ENCODE measurements at regions not wholly inside any gene's neighbourhood (a gene's known extent, or its start where the extent isn't known, plus 50 kb on each side); places are given as distances from the start of the nearest gene placed in this dataset.

DNA sequence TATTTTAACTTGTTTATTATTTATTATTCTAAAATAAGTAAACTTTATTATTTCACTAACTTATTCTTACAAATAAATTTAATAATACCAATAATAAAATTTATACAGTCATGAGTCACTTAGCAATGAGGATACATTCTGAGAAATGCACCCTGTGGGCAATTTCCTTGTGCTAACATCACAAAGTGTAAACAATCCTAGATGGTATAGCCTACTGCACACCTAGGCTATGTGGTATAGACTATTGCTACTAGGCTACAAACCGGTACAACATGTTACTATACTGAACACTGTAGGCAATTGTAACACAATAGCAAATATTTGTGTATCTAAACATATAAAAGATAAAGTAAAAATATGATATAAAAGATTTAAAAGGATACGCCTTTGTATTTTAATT, 479.5 kb downstream of the EPHA5 start:
- TF ChIP-seq, protein P1, sequence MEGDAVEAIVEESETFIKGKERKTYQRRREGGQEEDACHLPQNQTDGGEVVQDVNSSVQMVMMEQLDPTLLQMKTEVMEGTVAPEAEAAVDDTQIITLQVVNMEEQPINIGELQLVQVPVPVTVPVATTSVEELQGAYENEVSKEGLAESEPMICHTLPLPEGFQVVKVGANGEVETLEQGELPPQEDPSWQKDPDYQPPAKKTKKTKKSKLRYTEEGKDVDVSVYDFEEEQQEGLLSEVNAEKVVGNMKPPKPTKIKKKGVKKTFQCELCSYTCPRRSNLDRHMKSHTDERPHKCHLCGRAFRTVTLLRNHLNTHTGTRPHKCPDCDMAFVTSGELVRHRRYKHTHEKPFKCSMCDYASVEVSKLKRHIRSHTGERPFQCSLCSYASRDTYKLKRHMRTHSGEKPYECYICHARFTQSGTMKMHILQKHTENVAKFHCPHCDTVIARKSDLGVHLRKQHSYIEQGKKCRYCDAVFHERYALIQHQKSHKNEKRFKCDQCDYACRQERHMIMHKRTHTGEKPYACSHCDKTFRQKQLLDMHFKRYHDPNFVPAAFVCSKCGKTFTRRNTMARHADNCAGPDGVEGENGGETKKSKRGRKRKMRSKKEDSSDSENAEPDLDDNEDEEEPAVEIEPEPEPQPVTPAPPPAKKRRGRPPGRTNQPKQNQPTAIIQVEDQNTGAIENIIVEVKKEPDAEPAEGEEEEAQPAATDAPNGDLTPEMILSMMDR (IDR thresholded peaks at IDR 0.05) = no peak
- H3K36me3 ChIP-seq = no peaks in the 10 kb centered on the region
- DNase-seq = no peak
- ATAC-seq = no peak
- no peaks in the 10 kb centered on the region for H3K9me3 ChIP-seq
- H3K27me3 ChIP-seq (ENCODE audit: low read depth) = no peaks in the 10 kb centered on the region
- no peaks in the 10 kb centered on the region for H3K4me1 ChIP-seq
- intact Hi-C loops (cut with DNase I) = no loop called here
- H3K4me3 ChIP-seq = no peak overlapping the region
- no peak overlapping the region for H3K27ac ChIP-seq

DNA sequence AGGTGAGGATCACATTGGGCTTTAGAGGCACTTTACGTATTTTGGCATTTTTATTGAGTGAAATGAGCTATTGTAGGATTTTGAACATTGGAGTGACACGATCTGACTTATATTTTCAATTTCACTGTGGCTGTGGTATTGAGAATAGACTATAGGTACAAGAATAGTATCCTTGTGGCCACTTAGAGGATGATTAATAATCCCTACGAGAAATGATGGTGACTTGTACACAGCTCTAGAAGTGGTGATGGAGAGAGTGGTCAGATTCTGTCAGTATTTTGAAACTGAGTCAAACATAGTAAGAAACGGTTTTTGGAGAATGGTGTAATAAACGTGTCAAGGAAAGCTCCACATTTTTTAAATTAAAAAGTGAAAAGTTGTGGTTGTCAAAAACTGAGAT, 494.7 kb downstream of the EPHA5 start:
- ATAC-seq = no peak
- DNase-seq = no peak
- intact Hi-C loops (cut with DNase I) = no loop called here
- no peak overlapping the region for H3K4me3 ChIP-seq
- H3K4me1 ChIP-seq = no peaks in the 10 kb centered on the region
- TF ChIP-seq, protein P1 (IDR thresholded peaks at IDR 0.05) = no peak
- H3K36me3 ChIP-seq = no peaks in the 10 kb centered on the region
- H3K27ac ChIP-seq = no peak overlapping the region
- H3K27me3 ChIP-seq (ENCODE audit: low read depth) = no peaks in the 10 kb centered on the region
- H3K9me3 ChIP-seq = no peaks in the 10 kb centered on the region

DNA sequence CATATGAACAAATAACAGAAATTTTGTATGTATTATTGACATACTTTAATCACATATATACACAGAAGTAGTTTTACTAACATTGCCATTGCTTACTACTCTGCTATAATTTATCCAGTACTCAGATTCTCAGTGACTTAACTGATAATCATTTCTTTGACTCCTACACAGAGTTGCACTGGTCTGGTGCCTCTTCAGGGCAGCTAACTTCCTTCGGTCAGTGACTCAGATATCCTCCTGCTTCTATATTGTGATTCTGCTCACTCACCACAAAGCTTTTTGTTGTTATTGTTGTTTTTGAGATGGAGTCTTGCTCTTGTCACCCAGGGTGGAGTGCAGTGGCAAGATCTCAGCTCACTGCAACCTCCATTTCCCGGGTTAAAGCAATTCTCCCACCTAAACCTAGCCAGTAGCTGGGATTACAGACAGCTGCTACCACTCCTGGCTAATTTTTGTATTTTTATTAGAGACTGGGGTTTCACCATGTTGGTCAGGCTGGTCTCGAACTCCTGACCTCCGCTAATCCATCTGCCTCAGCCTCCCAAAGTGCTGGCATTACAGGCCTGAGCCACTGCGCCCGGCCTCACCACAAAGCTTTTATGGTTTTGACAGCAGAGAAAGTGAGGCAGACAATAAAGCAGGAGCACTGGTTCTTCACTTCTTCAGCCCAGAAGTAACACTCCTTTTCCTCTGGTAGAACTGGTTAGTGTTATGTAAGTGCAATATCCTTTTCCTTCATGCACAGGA, 499.3 kb downstream of the EPHA5 start:
- Histone ChIP-seq H3K36me3 (no peaks in the 10 kb centered on the region), H3K27me3 (ENCODE audit: low read depth) (no peaks in the 10 kb centered on the region), H3K4me1 (no peaks in the 10 kb centered on the region), H3K9me3 (no peaks in the 10 kb centered on the region), H3K4me3 (no peak overlapping the region), H3K27ac (no peak overlapping the region)
- intact Hi-C loops (cut with DNase I) = no loop called here
- no peak for ATAC-seq
- TF ChIP-seq, protein P1 (IDR thresholded peaks at IDR 0.05) = no peak
- DNase-seq = no peak

DNA sequence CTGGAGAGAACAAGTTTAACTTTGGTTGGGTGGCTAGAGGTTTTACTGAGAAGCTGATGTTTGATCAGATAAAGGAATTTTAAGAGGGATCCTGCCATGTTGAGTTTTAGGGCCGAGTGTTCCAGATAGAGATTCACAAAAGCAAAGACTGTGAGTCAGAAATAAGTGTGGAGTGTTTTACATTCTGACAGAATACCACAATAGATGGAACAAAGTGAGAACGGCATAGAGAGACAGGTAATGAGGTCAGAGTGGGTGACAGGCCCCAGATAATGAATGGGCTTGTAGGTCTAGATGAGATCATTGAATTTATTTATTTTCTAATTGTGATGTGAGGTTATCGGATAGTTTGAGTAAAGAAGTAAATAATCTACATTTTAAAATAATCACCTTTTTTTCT, 502.6 kb downstream of the EPHA5 start:
- Histone ChIP-seq H3K27ac (no peak overlapping the region), H3K27me3 (ENCODE audit: low read depth) (no peaks in the 10 kb centered on the region), H3K4me1 (no peaks in the 10 kb centered on the region), H3K36me3 (no peaks in the 10 kb centered on the region), H3K9me3 (no peaks in the 10 kb centered on the region), H3K4me3 (no peak overlapping the region)
- DNase-seq = no peak
- TF ChIP-seq, protein P1 (IDR thresholded peaks at IDR 0.05) = no peak
- ATAC-seq = no peak
- intact Hi-C loops (cut with DNase I) = no loop called here

DNA sequence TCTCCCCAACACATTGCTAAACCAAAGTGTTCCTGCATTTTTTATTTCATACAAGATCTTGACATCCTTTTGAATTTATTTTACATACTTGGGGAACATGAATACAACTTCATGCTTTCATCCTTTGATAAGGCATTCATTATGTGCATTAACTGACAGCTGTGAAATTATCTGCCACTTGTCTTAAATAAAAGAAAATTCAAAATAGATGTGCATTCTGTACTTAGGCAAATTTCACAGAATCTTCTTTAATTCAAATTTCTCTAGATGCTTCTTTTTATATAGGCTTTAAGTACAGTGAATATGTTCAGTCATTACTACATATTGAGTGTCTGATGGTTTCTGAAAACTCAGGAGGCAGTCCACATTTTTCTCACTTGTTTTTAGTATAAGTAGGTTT, 518.1 kb downstream of the EPHA5 start:
- Histone ChIP-seq H3K36me3 (no peaks in the 10 kb centered on the region), H3K9me3 (peaks cover under 1% of the 10 kb centered on the region), H3K27me3 (ENCODE audit: low read depth) (no peaks in the 10 kb centered on the region), H3K4me1 (no peaks in the 10 kb centered on the region), H3K4me3 (no peak overlapping the region), H3K27ac (no peak overlapping the region)
- ATAC-seq (no peak), DNase-seq (no peak)
- TF ChIP-seq, protein P1 (IDR thresholded peaks at IDR 0.05) = no peak
- intact Hi-C loops (cut with DNase I) = no loop called here

All from lower lobe of right lung (tissue), 2 donors.